ENCODE measurements at regions not wholly inside any gene's neighbourhood (a gene's known extent, or its start where the extent isn't known, plus 50 kb on each side); places are given as distances from the start of the nearest gene placed in this dataset.
"Not testable (repeated sequence)": the region's sequence is repeated elsewhere in the genome, so short reads cannot be mapped to it uniquely, and the experiment has no call there.

DNA sequence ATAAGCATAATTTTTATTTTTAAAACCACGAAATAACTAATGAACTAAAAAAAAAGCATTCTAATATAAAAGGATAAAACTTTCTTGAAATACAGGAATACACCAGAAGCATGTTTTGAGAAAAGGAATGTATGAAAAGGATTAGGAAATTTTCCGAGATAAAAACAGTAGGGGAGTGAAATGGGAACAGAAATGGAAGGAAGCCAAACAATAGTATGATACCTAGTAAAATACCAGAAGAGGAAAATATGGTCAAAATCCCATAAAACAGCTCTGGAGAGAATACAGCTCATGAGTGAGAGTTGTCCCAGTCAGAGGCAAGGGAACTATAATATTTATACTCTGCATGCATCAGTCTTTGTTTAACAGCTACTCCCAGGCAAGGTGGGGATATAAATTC is 1016.2 kb downstream of the SLC6A15 start:
- no peak for DNase-seq

DNA sequence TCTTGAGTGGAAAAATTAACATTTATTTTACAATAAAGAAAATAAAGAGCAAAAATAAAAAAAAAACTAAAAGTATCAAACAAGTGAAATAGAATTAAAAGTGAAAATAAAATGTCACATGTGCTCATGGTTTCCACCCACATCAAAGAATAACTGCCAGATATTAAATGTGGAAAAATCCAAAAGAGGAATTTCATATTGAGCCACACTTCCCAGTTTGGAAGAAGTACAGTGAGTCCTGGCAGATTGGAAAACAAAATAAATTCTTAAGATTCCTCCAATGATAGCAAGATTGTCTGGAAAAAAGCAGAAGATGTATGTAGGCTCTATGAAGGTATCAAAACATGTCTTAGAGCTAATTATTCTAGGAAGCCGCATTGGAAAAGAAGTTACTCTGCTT is 1019.5 kb downstream of the SLC6A15 start:
- DNase-seq: no peak

DNA sequence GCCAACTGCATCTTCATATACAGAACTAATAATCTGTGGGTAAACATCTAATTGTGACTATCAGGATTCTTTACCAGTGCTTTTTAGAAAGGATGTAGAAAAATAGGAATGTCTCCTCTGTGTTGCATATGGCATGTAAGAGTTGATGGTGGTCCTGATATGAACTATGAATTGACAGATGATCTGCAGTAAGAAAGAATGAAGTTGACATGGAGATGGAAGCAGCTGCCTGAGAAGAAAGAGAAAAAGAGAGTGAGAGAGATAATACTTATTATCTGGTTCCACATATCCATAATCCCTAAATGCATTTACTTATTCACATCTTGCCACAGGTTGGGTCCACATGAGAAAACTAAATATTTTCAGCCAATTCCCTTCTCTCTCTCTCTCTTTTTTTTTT is 1022.9 kb downstream of the SLC6A15 start:
- no peak for DNase-seq

DNA sequence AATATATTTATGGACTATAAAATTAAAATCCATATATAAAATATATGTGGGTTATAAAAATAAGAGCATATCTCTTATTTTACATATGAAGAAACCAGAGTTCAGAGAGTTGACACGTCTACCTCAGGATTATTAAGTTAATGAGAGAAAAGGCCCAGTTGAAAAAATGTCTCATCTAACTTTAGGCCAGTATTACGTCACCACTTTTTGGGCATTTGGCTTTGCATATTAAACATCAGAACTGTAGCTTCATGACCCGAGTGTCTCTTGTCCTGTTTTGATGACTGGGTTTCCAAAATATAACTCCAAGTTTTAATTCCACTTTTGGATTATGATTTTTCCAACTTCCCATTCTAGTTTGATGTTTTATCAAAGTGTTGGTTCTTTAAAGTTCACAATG is 1026.1 kb downstream of the SLC6A15 start:
- DNase-seq: no peak

DNA sequence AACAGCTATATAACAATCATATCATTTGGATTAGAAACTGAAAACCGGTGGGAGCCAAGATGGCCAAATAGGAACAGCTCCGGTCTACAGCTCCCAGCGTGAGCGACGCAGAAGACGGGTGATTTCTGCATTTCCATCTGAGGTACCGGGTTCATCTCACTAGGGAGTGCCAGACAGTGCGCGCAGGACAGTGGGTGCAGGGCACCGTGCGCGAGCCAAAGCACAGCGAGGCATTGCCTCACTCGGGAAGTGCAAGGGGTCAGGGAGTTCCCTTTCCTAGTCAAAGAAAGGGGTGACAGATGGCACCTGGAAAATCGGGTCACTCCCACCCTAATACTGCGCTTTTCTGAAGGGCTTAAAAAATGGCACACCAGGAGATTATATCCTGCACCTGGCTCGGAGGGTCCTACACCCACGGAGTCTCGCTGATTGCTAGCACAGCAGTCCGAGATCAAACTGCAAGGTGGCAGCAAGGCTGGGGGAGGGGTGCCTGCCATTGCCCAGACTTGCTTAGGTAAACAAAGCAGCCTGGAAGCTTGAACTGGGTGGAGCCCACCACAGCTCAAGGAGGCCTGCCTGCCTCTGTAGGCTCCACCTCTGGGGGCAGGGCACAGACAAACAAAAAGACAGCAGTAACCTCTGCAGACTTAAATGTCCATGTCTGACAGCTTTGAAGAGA is 1041.5 kb downstream of the SLC6A15 start:
- DNase-seq: not testable (repeated sequence)

DNA sequence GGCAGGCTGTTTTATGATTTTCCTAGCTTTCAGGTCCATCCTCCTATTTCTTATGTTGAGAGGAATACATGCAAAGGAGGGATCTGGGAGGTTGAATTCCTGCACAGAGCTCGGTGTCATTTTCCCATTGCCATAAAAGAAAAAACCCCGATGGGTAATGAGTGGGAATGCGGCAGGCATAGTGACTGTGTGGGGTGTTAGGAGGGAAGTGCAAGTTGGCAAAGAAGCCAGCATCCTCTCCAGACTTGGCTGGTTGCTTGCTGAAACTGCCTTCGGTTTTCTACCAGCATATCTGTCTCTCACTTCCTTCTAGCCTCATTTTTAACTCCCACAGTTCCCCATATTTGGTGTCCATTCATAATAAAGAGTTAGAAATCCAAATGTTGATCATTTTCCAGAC is 1046.1 kb downstream of the SLC6A15 start:
- DNase-seq: no peak

DNA sequence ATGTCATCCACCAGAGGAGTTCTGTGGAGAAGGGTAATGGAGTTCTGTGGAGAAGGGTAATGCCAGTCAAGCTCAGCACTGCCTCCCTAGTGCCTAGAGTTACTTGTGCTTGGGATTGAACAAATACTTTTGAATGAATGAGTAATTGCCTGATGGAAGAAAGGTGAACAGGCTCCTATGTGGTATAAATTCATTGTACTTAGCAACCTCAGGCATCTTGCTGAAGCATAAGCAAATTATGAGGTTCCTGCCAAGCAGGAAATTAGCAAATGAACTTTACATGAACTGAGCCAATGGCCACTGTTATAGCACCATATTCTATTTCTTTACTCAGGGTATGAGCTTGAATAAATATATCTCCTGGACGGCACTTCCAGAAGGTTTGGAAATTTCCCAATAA is 1047.2 kb downstream of the SLC6A15 start:
- DNase-seq: no peak

DNA sequence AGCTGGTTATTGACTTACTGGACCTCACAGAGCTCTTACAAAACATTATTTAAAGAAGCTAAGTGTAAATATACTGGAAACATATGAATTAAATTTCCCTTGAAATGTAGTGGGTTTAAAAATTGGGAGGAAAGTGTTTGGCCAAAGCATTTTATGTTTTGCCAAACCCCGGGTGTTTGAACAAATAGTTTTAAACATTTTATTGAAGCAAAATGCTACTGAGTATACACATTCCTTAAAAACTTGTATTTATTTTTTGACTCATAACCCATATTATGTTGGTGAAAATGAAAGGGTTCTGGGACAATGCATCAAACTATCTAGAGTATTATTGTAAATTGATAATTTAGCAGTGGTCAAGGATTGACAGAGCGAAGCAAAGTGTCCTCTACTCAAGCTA is 1048.5 kb downstream of the SLC6A15 start:
- no peak for DNase-seq

DNA sequence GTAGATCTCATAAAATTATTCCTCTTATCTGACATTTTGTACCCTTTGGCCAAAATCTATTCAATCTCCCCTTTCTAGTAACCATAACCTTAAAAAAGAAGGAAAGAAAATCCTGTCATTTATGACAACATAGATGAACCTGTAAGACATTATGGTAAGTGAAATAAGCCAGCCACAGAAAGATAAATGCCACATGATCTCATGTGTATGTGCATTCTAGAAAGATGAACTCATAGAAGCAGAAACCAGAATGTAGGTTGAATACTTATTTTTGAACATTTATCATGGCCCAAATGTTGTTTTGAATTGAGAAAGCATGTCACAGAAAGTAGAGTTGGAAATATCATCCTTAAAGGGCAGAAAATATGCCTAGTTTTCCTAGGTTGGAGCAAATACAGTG is 1053.6 kb downstream of the SLC6A15 start:
- no peak for DNase-seq

DNA sequence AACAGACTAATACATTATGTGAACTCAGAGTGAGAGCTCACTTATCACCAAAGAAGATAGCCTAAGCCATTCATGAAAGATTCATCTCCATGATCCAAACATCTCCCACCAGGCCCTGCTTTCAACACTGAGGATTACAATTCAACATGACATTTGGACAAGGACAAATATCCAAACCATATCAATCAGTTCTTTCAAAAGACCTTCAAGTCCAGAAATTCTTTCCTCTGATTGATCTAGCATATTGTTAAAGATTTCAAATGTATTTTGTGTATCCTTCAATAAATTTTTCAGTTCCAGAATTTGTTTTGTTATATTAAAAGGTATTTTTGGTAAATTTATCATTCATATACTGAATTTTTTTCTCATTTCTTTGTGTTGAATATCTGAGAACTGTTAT is 1055.8 kb downstream of the SLC6A15 start:
- DNase-seq: no peak

DNA sequence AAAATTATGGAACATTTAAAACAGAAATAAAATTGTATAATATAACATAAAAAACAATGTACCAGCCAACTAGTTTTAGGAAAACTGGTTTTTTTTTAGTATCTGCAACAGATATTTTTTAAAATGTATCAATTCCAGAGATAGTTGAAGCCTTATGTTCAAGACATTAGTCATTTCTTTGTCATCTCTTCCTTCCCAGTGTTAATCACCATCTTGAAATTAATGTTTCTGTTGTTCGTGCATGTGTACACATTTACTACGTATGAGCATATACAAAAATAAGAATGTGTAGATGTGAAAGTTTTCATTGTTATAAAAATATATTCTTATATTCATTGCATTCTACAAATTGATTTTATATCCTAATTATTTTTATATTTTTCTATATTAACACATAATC is 1062.1 kb downstream of the SLC6A15 start:
- no peak for DNase-seq

DNA sequence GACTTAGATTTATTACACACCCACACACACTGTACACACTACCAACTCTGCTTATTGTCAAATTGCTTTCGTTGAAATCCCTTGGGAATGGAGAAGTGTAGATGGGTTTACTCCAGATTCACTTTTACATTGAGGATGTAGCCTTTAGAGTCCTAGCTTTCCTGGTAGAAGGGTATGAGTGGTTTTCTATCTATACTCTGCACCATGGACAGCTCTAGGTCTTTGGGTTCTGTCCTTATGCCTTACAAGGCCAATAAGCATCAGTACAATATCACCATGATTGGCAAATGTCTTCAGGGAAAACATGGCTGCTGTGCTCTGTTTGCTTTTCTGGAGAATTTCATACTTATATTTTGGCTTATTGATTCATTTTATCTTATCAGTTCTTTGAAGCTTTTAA is 1063.9 kb downstream of the SLC6A15 start:
- no peak for DNase-seq

DNA sequence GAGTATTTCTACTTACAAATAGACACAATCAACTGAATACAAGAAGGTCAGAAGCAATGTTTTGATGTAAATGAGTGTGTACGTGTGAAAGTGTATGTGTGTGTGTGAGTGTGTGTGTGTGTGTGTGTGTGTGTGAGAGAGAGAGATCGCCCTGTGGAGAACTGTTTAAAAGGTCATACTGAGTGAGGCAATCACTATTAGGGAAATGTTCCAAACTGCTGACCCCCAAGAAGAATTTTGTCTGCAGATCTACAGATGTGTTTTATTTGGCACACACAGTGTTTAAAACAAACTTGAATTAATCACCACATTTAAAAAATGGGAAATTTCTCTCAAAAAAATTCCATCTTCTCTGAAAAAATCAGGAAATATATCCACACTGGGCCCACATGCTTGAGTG is 1069.1 kb downstream of the SLC6A15 start:
- DNase-seq: no peak

DNA sequence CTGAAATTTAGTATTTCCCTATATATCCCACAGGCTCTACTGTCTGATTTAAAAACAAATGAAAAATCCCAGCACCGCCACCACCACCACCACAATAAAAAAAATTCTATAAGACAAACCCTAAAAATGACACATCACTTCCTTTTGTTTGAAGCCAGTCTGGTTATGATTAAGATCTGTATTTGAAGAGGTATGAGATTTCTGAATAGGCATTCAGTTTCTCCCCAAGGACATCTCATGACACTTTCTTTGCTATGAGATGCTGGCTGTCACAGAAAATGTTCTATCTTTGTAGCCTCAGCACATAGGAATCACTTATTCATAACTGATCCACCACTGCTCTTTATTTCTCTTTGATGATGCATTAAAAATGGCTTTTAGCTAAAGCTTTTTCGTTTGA is 1071.0 kb downstream of the SLC6A15 start:
- DNase-seq: no peak

DNA sequence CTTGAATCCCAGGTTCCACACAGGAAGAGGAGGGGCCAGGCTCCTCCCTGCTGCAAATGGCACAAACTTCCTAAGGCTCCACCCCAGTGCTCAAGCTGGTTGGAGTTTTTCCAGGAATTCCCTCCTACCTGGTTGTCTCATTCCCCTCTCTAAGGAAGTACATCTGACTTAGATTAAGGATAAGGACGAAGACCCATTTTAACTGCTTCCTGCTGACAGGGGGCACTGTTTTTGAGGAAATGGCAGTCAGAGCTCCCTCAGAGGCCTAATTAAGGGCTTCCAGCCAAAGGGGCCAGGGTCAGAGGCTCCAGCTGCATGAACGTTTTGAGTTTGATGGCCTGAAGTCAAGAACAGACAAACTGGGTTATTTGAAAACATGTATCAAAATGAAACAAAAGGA is 1084.7 kb downstream of the SLC6A15 start:
- DNase-seq: no peak

DNA sequence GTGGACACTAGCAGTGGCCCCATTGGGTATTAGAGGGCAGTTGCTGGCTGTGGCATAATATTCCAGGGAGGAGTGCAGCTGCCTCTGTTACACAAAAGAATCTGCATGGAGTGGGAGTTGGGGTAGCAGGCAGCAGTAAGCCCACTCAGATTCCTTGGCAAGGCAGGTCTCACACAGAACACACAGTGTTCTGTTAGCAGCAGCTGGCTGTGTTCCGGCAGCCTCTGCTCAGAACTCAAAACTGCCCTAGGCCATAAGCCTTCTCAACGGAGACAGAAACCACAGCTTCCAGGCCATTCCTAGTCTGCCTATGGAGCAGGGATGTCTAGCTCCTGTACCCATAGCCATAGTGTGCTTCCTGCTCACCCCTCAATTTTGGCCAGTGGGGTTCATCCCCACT is 1085.4 kb downstream of the SLC6A15 start:
- no peak for DNase-seq

DNA sequence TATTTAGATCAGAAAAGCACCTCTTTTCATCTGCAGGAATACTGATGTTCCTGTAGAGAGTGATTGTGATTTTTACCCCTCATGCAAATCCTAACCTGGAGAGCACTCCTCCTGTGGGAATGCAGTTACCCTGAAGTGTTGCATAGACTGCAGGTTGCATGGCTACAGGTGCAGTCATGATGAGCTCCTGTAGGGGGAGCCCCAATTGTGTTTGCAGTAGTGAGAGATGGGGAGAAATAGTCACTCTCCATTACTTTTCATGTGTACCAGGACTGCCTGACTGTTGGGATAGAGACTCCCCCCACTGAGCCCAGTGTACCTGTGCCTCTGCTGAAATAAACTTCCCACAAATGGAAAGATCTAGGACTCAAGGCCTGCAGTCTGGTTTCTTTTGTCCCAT is 1086.5 kb downstream of the SLC6A15 start:
- DNase-seq: peak; percentile 22 to 52 (median 36)

DNA sequence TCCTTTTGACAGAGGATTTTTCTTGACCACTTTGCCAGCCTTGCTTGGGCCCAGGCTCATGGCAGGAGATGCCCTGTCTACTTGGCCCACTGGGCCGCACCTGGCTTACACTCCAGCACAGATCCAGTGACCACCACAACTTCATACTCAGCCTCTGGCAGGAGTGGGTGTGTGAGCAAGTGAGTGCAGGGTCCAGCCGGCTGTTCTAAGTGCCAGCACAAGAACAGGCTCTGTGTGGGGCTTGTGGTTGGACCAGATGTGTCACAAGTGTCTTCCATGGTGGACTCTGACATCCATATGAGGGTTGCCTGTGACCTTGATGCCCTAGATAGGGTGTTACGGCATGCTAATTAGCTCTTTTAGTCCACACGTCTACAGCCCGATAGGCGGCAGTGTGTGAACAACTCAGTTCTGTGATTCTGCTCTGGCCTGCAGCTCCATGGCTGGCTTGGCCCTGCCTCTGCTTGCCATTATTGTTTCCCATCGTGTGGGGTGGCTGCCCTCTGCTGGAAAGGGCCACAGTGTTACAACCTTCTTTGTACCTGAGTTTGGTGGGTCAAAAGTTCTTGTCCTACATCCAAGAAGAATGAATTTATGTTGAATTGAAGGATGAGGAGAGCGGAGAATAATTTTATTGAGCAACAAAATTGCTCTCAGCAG is 1089.1 kb downstream of the SLC6A15 start:
- peak; percentile 3 to 64 (median 23) for DNase-seq

DNA sequence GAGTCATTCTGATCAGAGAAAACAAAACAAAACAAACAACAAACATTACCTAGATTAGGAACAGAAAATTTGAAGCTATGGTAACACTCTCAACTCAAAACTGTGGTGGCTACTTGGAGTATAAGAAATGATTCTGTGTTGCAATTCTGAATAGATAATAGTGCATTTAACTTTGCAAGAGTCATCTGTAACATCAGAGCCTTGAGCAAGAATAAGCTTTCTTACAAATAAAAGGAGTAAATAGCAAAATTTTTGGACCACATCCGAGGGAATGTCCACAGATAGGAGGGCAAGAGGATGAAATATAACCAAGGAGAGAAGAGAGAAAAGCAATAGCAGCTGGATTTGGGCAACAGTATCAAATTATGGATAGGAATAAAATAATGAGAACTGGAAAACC is 1090.6 kb downstream of the SLC6A15 start:
- no peak for DNase-seq

DNA sequence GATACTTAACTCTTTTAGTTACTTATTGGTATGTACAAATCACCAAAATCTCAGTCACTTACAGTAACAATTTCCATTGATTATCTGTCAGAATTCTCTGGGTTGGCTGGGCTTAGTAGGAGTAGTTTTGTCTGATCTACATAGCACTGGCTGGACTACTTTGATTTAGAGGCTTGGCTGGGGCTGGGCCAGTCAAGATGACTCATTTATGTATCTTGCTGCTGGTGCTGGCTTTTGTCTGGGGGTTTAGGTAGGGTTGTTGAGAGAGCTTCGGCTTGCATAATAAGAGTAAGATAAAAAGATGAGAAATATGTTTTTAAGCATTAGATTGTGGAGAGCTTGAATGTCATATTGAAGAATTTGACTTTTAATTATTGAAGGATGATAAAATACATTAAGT is 1093.7 kb downstream of the SLC6A15 start:
- DNase-seq: no peak

DNA sequence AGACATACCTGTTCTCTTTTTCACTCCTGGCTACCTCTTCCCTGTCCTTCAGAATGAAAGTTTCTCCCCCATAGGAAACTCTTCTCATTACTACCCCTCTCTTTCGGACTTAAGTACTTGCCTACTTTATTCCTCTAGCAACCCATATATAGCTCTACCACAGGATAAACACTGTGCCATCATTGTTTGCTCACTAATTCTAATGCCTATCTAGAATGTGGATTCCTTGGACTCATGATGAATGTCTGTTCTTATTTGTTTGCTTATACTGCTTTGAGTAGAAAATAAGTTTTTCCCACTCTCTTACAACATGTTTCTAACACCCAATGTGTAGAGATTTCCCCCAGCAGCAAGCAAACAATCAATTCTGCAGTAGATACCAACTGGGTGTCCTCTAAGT is 1094.9 kb downstream of the SLC6A15 start:
- no peak for DNase-seq

DNA sequence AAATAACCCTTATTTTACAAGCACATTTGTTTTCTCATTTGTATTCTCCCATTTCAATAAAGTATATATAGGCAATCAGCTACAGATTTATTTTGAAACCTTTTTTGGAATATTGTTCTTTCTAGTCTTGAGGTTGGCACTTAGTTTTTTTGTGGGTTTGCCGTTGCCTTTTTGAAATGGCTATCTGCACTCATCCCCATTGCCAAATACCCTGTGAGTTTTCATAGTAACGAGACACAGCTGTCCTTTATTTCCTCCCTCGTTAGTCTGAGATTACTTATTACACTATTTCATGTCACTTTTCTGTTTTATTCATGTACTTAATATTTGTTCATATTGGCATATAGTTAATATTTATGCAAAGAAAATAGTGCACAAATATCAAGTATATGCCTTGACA is 1104.0 kb downstream of the SLC6A15 start:
- no peak for DNase-seq

DNA sequence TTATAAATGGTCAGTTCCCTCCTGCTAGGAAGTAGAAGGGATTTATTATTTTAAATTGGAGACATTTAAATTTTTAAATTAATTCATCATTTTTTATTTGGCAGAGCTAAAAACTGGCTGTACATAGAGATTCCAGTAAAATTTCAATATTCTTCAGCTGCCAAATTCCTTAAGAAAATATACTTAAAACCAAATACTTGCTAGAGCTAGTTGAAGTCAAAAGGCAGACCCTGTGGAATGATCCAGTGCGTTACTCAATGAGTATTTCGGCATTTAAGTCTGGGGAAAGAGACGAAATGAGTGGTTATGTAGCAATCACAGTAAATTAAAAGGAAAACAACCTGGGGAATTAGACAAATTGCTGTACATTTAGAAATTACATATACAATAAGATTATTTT is 1104.7 kb downstream of the SLC6A15 start:
- DNase-seq: no peak

DNA sequence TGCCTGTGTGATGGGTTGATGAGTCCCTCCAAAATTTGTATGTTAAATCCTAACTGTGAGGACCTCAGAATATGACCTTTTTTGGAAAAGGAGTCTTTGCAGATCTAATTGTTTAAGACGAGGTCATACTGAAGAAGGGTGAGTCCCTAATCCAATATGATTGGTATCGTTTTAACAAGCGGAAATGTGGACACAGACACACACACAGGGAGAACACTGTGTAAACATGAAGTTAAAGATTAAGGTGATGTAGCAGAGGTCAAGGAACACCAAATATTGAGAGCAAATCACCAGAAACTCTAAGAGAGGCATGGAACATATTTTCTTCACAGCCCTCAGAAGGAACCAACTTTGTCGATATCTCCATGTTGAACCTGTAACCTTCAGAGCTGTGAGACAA is 1106.7 kb downstream of the SLC6A15 start:
- no peak for DNase-seq

Measured in suppressor macrophage (primary cell).